ENCODE measurements at regions not wholly inside any gene's neighbourhood (a gene's known extent, or its start where the extent isn't known, plus 50 kb on each side); places are given as distances from the start of the nearest gene placed in this dataset.
A peak's percentile ranks its signal among the peaks of the same experiment; 100 is the strongest.
"Not testable (repeated sequence)": the region's sequence is repeated elsewhere in the genome, so short reads cannot be mapped to it uniquely, and the experiment has no call there.

GRCh38 chr18:46199515-46200147 lies 95.4 kb downstream of the HAUS1 start:
- Histone ChIP-seq H3K27ac (ENCODE audit: low read depth in 1 of 2, low read length in 2 of 2) (no peak overlapping the region), H3K27me3 (ENCODE audit: control insufficient read depth in 1 of 2, insufficient read depth in 2 of 2, low read length in 2 of 2) (no peaks in the 10 kb centered on the region), H3K36me3 (ENCODE audit: insufficient read depth, low read length) (peaks cover 14% of the 10 kb centered on the region), H3K9me3 (ENCODE audit: control insufficient read depth in 1 of 2, insufficient read depth in 1 of 2, low read length in 2 of 2) (no peaks in the 10 kb centered on the region), H3K4me1 (ENCODE audit: insufficient read depth, low read length) (peaks cover 26% of the 10 kb centered on the region), H3K4me3 (ENCODE audit: low read length) (no peak overlapping the region)
- ChIA-PET CTCF (interaction anchor here (0.5 to 2.6 kb wide), 3 partner anchors 26 to 534 kb away, joined by 3 to 22 read pairs (median 4); a partner anchor contains a TSS), POLR2A (interaction anchor here (0.7 kb wide), 1 partner anchor 12 kb away, joined by 4 read pairs; no protein-coding TSS in a partner anchor)
- TF ChIP-seq, protein P1, sequence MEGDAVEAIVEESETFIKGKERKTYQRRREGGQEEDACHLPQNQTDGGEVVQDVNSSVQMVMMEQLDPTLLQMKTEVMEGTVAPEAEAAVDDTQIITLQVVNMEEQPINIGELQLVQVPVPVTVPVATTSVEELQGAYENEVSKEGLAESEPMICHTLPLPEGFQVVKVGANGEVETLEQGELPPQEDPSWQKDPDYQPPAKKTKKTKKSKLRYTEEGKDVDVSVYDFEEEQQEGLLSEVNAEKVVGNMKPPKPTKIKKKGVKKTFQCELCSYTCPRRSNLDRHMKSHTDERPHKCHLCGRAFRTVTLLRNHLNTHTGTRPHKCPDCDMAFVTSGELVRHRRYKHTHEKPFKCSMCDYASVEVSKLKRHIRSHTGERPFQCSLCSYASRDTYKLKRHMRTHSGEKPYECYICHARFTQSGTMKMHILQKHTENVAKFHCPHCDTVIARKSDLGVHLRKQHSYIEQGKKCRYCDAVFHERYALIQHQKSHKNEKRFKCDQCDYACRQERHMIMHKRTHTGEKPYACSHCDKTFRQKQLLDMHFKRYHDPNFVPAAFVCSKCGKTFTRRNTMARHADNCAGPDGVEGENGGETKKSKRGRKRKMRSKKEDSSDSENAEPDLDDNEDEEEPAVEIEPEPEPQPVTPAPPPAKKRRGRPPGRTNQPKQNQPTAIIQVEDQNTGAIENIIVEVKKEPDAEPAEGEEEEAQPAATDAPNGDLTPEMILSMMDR (IDR thresholded peaks at IDR 0.05), result no peak
- Mint-ChIP-seq H3K27ac (peak overlapping the region; percentile 73), H3K9me3 (no peaks in the 10 kb centered on the region), H3K27me3 (no peaks in the 10 kb centered on the region), H3K4me3 (peak overlapping the region; percentile 39), H3K4me1 (ENCODE audit: low read depth) (peaks cover 73% of the 10 kb centered on the region), H3K36me3 (ENCODE audit: low read depth) (peaks cover 31% of the 10 kb centered on the region)
- no peak for DNase-seq
- ATAC-seq (ENCODE audit: poor library complexity), result peak; percentile 43
- intact Hi-C loops (cut with DNase I, micrococcal nuclease), result no loop called here

- peaks cover 81% of the 10 kb centered on the region for H3K4me1 Mint-ChIP-seq (ENCODE audit: low read depth)
- peak overlapping the region; percentile 70 for H3K27ac Mint-ChIP-seq
- H3K27ac ChIP-seq (ENCODE audit: low read depth in 1 of 2, low read length in 2 of 2); H3K4me3 ChIP-seq (ENCODE audit: low read length); intact Hi-C loops (cut with DNase I, micrococcal nuclease); H3K9me3 ChIP-seq (ENCODE audit: control insufficient read depth in 1 of 2, insufficient read depth in 1 of 2, low read length in 2 of 2); POLR2A ChIA-PET; H3K4me3 Mint-ChIP-seq; DNase-seq; H3K27me3 ChIP-seq (ENCODE audit: control insufficient read depth in 1 of 2, insufficient read depth in 2 of 2, low read length in 2 of 2); ATAC-seq (ENCODE audit: poor library complexity); H3K9me3 Mint-ChIP-seq; H3K27me3 Mint-ChIP-seq: not testable (repeated sequence)
- peaks cover 31% of the 10 kb centered on the region for H3K36me3 Mint-ChIP-seq (ENCODE audit: low read depth)
- CTCF ChIA-PET, result interaction anchor here (0.5 to 2.6 kb wide), 3 partner anchors 25 to 535 kb away, joined by 3 to 22 read pairs (median 3); a partner anchor contains a TSS
- Histone ChIP-seq H3K36me3 (ENCODE audit: insufficient read depth, low read length) (peaks cover 10% of the 10 kb centered on the region), H3K4me1 (ENCODE audit: insufficient read depth, low read length) (peaks cover 26% of the 10 kb centered on the region)
Observed at GRCh38 chr18:46200178-46201055, 96.2 kb downstream of the HAUS1 start.

GRCh38 chr18:46204143-46204542 lies 100.0 kb downstream of the HAUS1 start:
- Histone ChIP-seq H3K4me3 (ENCODE audit: low read length) (no peak overlapping the region), H3K4me1 (ENCODE audit: insufficient read depth, low read length) (peaks cover 21% of the 10 kb centered on the region), H3K36me3 (ENCODE audit: insufficient read depth, low read length) (peaks cover 4% of the 10 kb centered on the region), H3K27ac (ENCODE audit: low read depth in 1 of 2, low read length in 2 of 2) (no peak overlapping the region), H3K27me3 (ENCODE audit: control insufficient read depth in 1 of 2, insufficient read depth in 2 of 2, low read length in 2 of 2) (no peaks in the 10 kb centered on the region), H3K9me3 (ENCODE audit: control insufficient read depth in 1 of 2, insufficient read depth in 1 of 2, low read length in 2 of 2) (no peaks in the 10 kb centered on the region)
- ChIA-PET CTCF (interaction anchor here (1.5 kb wide), 1 partner anchor 30 kb away, joined by 5 read pairs; a partner anchor contains a TSS), POLR2A (interaction anchor here (0.7 kb wide), 1 partner anchor 15 kb away, joined by 3 read pairs; no protein-coding TSS in a partner anchor)
- TF ChIP-seq, protein P1 (IDR thresholded peaks at IDR 0.05), result no peak
- Mint-ChIP-seq H3K27me3 (no peaks in the 10 kb centered on the region), H3K36me3 (ENCODE audit: low read depth) (peaks cover 12% of the 10 kb centered on the region), H3K4me1 (ENCODE audit: low read depth) (peaks cover 86% of the 10 kb centered on the region), H3K27ac (peak overlapping the region; percentile 70), H3K9me3 (no peaks in the 10 kb centered on the region), H3K4me3 (no peak overlapping the region)
- DNase-seq, result no peak
- no peak for ATAC-seq (ENCODE audit: poor library complexity)
- intact Hi-C loops (cut with DNase I, micrococcal nuclease), result no loop called here

Measured in CD4-positive, alpha-beta T cell (primary cell).